Stimulated activated CD4-positive, alpha-beta T cell treated with anti-CD3 and anti-CD28 coated beads, Interleukin-4, amount 100 ng/mL, for 1 hour (primary cell): ENCODE measurements at regions not wholly inside any gene's neighbourhood (a gene's known extent, or its start where the extent isn't known, plus 50 kb on each side); places are given as distances from the start of the nearest gene placed in this dataset.

Experiments used
- DNase-seq: peaks from one replicate; pipeline ENCODE4 v3.0.0-alpha.2; 2020

- no peak for DNase-seq
These were observed 137.0 kb upstream of the HDAC4 start for GRCh38 chr2:239537633-239538356.

- no peak for DNase-seq
These were observed 135.4 kb upstream of the HDAC4 start for GRCh38 chr2:239536186-239536585.

- no peak for DNase-seq
These were observed 134.8 kb upstream of the HDAC4 start for GRCh38 chr2:239535413-239536144.

GRCh38 chr2:239534581-239535412 lies 134.0 kb upstream of the HDAC4 start:
- no peak for DNase-seq

- no peak for DNase-seq
These were observed 132.9 kb upstream of the HDAC4 start for GRCh38 chr2:239533569-239534316.

GRCh38 chr2:239532859-239533258 lies 132.0 kb upstream of the HDAC4 start:
- DNase-seq = no peak

GRCh38 chr2:239532250-239532649 lies 131.4 kb upstream of the HDAC4 start:
- no peak for DNase-seq

GRCh38 chr2:239531456-239532241 lies 130.8 kb upstream of the HDAC4 start:
- DNase-seq = no peak

- DNase-seq = no peak
These were observed 130.0 kb upstream of the HDAC4 start for GRCh38 chr2:239530749-239531316.

GRCh38 chr2:239529313-239530015 lies 128.6 kb upstream of the HDAC4 start:
- no peak for DNase-seq

GRCh38 chr2:239528883-239529282 lies 128.1 kb upstream of the HDAC4 start:
- no peak for DNase-seq

- DNase-seq = no peak
These were observed 127.3 kb upstream of the HDAC4 start for GRCh38 chr2:239528146-239528545.

- DNase-seq = no peak
These were observed 126.0 kb upstream of the HDAC4 start for GRCh38 chr2:239526666-239527415.

- no peak for DNase-seq
These were observed 125.2 kb upstream of the HDAC4 start for GRCh38 chr2:239526038-239526437.

- no peak for DNase-seq
These were observed 123.1 kb upstream of the HDAC4 start for GRCh38 chr2:239523954-239524330.

- no peak for DNase-seq
These were observed 122.5 kb upstream of the HDAC4 start for GRCh38 chr2:239523147-239523953.

GRCh38 chr2:239522740-239523119 lies 121.9 kb upstream of the HDAC4 start:
- DNase-seq = no peak

GRCh38 chr2:239522002-239522739 lies 121.4 kb upstream of the HDAC4 start:
- no peak for DNase-seq

GRCh38 chr2:239521518-239521815 lies 120.6 kb upstream of the HDAC4 start:
- no peak for DNase-seq
